Neural crest cell (in vitro differentiated cells): ENCODE measurements at regions not wholly inside any gene's neighbourhood (a gene's known extent, or its start where the extent isn't known, plus 50 kb on each side); places are given as distances from the start of the nearest gene placed in this dataset.

ENCODE experiments used
- DNase-seq: peaks from one replicate; pipeline ENCODE4 v3.0.0; 2021; ENCODE audit warnings: low read depth, mixed read lengths, low spot score
- H3K27ac Mint-ChIP-seq: one replicate; pipeline ENCODE4 v1.8.0; 2021; ENCODE audit warnings: mild to moderate bottlenecking, mixed read lengths; ENCODE audit not compliant: unreplicated experiment
- H3K27me3 Mint-ChIP-seq: 2 replicates; pipeline ENCODE4 v1.8.0; 2021; ENCODE audit warnings: low read depth, mild to moderate bottlenecking, mixed read lengths
- H3K36me3 Mint-ChIP-seq: 2 replicates; pipeline ENCODE4 v1.8.0; 2021; ENCODE audit warnings: low read depth, mild to moderate bottlenecking, mixed read lengths
- H3K4me1 Mint-ChIP-seq: 2 replicates; pipeline ENCODE4 v1.8.0; 2021; ENCODE audit warnings: mixed read lengths
- H3K4me3 Mint-ChIP-seq: one replicate; pipeline ENCODE4 v1.8.0; 2021; ENCODE audit warnings: mild to moderate bottlenecking, mixed read lengths
- H3K9me3 Mint-ChIP-seq: 2 replicates; pipeline ENCODE4 v1.8.0; 2021; ENCODE audit warnings: mixed read lengths
- TF ChIP-seq, protein P1 (sequence below): fragments of 200-600 bp; sonication (generic); conservative IDR thresholded peaks from 2 replicates; pipeline ENCODE4 v1.5.0; 2021; ENCODE audit warnings: antibody characterized with exemption, mild to moderate bottlenecking

DNA sequence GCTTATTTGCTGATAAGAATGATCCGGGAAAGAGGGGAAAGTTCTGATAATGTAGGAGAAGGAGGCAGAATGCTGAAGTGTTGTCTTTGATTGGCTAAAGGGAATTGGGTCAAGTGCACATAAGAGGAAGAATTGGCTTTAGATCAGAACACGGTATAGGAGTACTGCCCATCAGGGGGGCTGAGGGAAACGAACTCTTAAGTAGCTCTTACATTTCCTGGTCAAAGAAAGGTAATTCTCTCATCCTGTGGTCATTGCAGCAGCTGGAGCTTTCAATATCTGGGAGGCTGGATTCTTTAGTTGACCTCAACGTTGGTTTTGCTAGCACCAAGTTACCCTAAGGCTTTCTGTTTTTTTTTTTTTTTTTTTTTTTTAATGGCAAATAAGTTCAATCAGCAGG lies 178.7 kb upstream of the NR3C1 start:
- no peak overlapping the region for H3K27ac Mint-ChIP-seq
- no peaks in the 10 kb centered on the region for H3K27me3 Mint-ChIP-seq
- TF ChIP-seq, protein P1, sequence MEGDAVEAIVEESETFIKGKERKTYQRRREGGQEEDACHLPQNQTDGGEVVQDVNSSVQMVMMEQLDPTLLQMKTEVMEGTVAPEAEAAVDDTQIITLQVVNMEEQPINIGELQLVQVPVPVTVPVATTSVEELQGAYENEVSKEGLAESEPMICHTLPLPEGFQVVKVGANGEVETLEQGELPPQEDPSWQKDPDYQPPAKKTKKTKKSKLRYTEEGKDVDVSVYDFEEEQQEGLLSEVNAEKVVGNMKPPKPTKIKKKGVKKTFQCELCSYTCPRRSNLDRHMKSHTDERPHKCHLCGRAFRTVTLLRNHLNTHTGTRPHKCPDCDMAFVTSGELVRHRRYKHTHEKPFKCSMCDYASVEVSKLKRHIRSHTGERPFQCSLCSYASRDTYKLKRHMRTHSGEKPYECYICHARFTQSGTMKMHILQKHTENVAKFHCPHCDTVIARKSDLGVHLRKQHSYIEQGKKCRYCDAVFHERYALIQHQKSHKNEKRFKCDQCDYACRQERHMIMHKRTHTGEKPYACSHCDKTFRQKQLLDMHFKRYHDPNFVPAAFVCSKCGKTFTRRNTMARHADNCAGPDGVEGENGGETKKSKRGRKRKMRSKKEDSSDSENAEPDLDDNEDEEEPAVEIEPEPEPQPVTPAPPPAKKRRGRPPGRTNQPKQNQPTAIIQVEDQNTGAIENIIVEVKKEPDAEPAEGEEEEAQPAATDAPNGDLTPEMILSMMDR: no peak
- no peak for DNase-seq
- H3K4me1 Mint-ChIP-seq: no peaks in the 10 kb centered on the region
- peaks cover 2% of the 10 kb centered on the region for H3K9me3 Mint-ChIP-seq
- H3K36me3 Mint-ChIP-seq: no peaks in the 10 kb centered on the region
- no peak overlapping the region for H3K4me3 Mint-ChIP-seq

DNA sequence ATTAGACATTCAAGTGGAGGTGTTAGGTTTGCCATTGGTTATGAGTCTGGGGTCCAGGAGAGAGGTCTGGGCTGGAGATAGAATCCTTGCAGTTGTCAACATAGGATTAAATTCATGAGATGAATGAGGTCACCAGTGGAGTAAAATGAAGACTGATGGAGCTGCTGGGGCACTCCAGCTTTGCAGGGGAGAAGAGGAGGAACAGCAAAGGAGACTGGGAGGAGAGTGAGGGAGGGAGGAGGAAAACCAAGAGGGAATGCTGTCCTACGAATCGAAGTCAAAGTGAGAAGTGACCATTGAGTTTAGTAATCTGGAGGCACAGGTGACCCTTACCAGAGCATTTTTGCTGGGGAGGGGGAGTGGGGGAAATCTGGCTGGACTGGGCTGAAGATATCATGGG lies 178.2 kb upstream of the NR3C1 start:
- Mint-ChIP-seq H3K4me1 (no peaks in the 10 kb centered on the region), H3K27me3 (no peaks in the 10 kb centered on the region), H3K27ac (no peak overlapping the region), H3K9me3 (peaks cover 2% of the 10 kb centered on the region), H3K4me3 (no peak overlapping the region), H3K36me3 (no peaks in the 10 kb centered on the region)
- TF ChIP-seq, protein P1: no peak
- no peak for DNase-seq

DNA sequence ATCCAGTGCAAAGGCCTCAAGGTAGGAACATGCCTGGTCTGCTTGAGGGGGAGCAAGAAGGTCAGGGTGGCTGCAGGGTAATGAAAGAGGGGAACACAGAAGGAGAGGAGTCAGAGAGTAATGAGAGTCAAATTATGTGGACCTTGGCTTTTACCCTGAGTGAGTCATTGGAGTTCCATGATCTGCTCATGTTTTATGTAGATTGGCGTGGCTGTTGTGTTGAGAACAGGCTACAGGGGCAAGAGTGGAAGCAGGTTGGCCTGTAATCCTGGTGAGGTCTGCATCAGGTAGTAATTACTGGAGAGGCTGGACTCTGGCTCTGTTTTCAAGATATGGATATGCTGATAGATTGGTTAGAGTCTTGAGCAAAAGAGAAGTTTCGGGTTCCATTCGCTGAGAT lies 177.7 kb upstream of the NR3C1 start:
- no peak for DNase-seq
- TF ChIP-seq, protein P1: no peak

DNA sequence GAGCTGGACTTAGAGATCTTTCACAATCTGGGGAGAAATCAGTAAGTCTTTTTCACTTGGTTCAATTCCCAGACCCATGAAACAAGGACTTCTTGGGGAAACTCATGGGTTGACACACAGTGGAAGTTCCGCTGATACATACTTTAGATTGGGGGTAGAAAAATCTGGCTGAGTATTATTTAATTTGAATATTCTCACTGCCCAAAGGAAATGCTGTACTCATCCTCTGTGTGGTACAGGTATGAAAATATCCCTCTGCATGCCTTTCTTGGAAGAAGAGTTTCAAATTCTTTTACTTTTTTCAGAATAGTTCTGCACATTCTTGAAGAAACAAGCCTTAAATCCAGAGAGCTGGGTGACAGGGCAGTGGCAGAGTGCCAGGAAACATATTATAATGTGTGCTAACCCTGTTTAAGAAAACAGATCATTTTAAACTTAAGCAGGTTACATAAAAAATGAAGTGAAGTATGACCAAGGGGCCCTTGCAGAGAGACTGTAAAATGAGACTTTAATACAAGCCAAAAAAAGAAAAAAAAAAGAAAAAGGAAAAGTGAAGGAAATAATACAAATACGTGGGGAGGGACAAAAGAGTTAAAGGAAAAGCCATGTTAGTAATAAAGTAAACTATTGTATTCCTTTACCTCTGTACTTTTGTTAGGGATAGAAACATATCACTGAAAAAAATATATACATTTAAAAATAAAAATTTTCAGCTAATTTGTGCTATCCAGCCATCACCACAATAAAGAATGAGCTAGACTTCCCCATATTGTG lies 173.4 kb upstream of the NR3C1 start:
- TF ChIP-seq, protein P1: no peak
- no peak for DNase-seq
- Mint-ChIP-seq H3K4me3 (no peak overlapping the region), H3K27ac (no peak overlapping the region), H3K36me3 (no peaks in the 10 kb centered on the region), H3K9me3 (peaks cover 2% of the 10 kb centered on the region), H3K4me1 (no peaks in the 10 kb centered on the region), H3K27me3 (no peaks in the 10 kb centered on the region)

More for the DNA sequence above, 177.7 kb upstream of the NR3C1 start:
- no peak overlapping the region for H3K4me3 Mint-ChIP-seq
- no peaks in the 10 kb centered on the region for H3K4me1 Mint-ChIP-seq
- H3K9me3 Mint-ChIP-seq: peaks cover 2% of the 10 kb centered on the region
- no peaks in the 10 kb centered on the region for H3K36me3 Mint-ChIP-seq
- H3K27ac Mint-ChIP-seq: no peak overlapping the region
- H3K27me3 Mint-ChIP-seq: no peaks in the 10 kb centered on the region

DNA sequence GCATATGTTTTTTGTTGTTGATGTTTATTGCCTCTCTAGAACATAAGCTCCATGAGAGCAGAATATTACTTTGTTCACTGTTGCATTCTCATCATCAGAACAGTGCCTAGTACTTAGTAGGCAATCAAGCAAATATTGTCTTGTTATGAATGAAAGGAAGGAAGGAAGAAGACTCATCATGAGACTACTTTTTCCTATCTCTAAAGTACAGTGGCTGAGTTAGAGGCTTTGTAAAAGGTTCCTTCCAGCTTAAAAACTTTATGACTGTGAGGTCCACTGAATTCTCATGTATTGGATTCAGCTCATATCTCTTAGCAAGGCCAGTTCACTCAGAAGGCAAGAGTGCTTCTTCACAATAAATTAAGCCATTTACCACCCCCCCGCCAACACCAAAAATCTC lies 171.8 kb upstream of the NR3C1 start:
- Mint-ChIP-seq H3K27me3 (no peaks in the 10 kb centered on the region), H3K9me3 (peaks cover 2% of the 10 kb centered on the region), H3K27ac (no peak overlapping the region), H3K4me1 (no peaks in the 10 kb centered on the region), H3K4me3 (no peak overlapping the region), H3K36me3 (no peaks in the 10 kb centered on the region)
- no peak for DNase-seq
- TF ChIP-seq, protein P1: no peak
